ENCODE measurements at regions not wholly inside any gene's neighbourhood (a gene's known extent, or its start where the extent isn't known, plus 50 kb on each side); places are given as distances from the start of the nearest gene placed in this dataset.

DNA sequence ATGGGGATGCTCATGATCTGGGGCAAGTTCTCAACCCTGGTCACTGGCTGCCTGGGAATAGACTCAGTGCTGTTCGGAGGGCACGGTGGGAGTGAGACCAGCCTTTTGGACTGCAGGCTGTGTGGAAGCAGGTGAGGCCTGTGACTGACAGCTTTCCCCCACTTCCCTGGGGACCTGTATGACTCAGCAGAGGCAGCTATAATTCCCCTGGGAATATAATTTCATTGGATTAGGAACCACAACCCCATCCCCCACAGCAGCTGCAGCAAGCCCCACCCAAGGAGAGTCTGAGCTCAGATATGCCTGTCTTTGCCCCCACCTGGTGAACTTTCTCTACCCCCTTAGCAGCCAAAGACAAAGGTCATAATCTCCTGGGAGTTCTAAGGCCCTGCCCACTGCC lies 408.6 kb downstream of the PPP3CA start:
- H3K36me3 ChIP-seq (ENCODE audit: control insufficient read depth, insufficient read depth, low read length), result no peaks in the 10 kb centered on the region
- H3K27ac ChIP-seq (ENCODE audit: low read depth, low read length, severe bottlenecking), result no peak overlapping the region
- 79 to 100% methylated on average over 2 of the region's 2 CpGs for WGBS, 2 experiments (ENCODE audit: insufficient coverage in 2 of 2)
- H3K9me3 ChIP-seq (ENCODE audit: control insufficient read depth, low read length), result no peaks in the 10 kb centered on the region
- H3K4me3 ChIP-seq (ENCODE audit: extremely low read depth, insufficient read depth, low read length, poor library complexity, severe bottlenecking), result no peak overlapping the region
- H3K4me1 ChIP-seq (ENCODE audit: control insufficient read depth, insufficient read depth, low read length, poor library complexity, severe bottlenecking), result no peaks in the 10 kb centered on the region

DNA sequence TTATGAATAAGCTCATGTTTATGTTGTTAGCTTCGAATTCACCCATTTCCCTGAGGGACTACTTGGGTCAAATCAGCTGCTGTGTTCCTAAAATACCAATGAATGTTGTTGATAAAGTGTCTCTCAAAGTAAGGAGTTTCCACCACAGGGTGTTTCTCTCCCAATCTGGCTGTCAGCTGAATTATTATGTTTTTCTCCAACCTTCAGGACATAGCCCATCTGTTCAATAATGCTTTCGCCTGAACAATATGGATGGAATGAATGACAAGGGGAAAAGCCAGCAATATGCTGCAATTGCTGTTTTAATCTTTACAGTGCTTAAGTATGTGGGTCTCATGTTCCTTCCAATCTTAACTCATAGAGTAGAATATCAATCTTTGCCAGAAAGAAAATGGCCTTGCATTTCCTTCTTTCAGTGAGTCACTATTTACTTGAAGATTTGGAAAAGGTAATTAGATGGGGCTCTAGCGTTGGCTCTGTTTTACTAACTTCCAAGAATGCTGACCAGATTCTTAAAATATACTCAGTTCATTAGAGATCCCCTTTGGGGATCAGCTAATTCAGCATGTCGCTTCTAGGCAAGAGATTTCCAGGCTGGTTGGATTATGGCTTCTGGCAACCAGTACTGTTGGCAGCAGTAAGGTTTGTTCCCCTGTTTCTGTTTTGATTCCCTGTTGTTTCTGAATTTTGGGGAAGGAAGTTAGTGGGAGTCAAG lies 410.5 kb downstream of the PPP3CA start:
- WGBS, 2 experiments (ENCODE audit: insufficient coverage in 2 of 2), result 89% methylated on average over 1 of the region's 4 CpGs; no CpG with 5 or more reads in 1 of the 2 experiments
- Histone ChIP-seq H3K27ac (ENCODE audit: low read depth, low read length, severe bottlenecking) (peak overlapping the region; percentile 36), H3K9me3 (ENCODE audit: control insufficient read depth, low read length) (no peaks in the 10 kb centered on the region)

DNA sequence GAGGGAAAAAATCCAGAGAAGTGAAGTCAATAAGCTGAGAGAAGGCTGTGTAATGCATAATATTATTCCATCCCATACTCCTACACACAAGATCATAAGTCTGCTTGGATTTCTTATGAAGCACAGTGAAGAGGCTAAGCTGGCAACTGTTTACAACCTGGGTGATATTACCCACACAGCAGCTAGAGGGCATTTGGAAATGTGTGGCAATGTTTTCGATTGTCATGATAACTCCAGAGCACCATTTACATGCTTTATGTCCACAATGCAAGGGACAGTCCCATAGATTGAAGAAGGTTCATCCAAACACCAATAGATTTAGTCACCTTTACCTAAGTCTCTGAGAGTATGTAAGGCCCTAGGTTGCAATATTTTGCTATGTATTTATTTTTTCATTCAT lies 412.2 kb downstream of the PPP3CA start:
- H3K27ac ChIP-seq (ENCODE audit: low read depth, low read length, severe bottlenecking), result no peak overlapping the region
- no peaks in the 10 kb centered on the region for H3K4me1 ChIP-seq (ENCODE audit: control insufficient read depth, insufficient read depth, low read length, poor library complexity, severe bottlenecking)
- WGBS, 2 experiments (ENCODE audit: insufficient coverage in 2 of 2), result 100% methylated on average over 1 of the region's 1 CpG; no CpG with 5 or more reads in 1 of the 2 experiments
- no peaks in the 10 kb centered on the region for H3K9me3 ChIP-seq (ENCODE audit: control insufficient read depth, low read length)
- H3K4me3 ChIP-seq (ENCODE audit: extremely low read depth, insufficient read depth, low read length, poor library complexity, severe bottlenecking), result no peak overlapping the region
- no peaks in the 10 kb centered on the region for H3K36me3 ChIP-seq (ENCODE audit: control insufficient read depth, insufficient read depth, low read length)

More for the DNA sequence above, 410.5 kb downstream of the PPP3CA start:
- H3K36me3 ChIP-seq (ENCODE audit: control insufficient read depth, insufficient read depth, low read length), result no peaks in the 10 kb centered on the region
- no peaks in the 10 kb centered on the region for H3K4me1 ChIP-seq (ENCODE audit: control insufficient read depth, insufficient read depth, low read length, poor library complexity, severe bottlenecking)
- no peak overlapping the region for H3K4me3 ChIP-seq (ENCODE audit: extremely low read depth, insufficient read depth, low read length, poor library complexity, severe bottlenecking)

DNA sequence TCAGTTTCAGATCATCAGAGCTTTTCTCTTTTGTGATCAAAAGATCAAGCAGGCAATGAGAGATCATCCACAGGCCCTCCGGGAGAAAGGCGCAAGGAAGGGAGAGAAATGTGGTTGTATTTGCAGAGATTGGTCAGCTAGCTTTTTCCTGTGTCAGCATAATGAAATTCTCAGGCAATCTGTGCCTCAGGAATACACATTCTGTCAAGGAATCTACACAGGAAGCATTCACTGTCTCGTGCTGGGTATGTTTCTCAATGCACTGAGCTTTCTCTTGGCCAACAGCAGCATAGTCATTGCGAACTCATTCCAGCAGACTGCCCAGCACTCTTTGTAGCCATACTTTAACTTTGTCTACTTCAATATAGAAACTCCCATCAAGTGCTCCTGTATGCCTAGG lies 413.7 kb downstream of the PPP3CA start:
- no peak overlapping the region for H3K4me3 ChIP-seq (ENCODE audit: extremely low read depth, insufficient read depth, low read length, poor library complexity, severe bottlenecking)
- 80 to 95% methylated on average over 4 of the region's 4 CpGs for WGBS, 2 experiments (ENCODE audit: insufficient coverage in 2 of 2)

DNA sequence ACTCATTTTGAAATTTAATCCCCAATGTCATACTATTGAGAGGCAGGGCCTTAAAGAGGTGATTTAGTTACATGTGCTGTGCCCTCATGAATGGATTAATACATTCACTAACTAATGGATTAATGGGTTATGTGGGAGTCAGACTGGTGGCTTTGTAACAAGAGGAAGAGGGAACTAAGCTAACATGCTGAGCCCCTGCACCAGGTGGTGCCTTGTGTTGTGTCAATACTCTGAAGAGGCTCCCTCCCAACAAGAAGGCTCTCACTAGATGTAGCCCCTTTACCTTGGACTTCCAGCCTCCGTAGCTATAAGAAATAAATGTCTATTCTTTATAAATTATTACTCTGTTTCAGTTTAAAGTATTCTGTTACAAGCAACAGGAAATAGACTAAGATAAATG lies 411.9 kb upstream of the EMCN start:
- no peaks in the 10 kb centered on the region for H3K9me3 ChIP-seq (ENCODE audit: control insufficient read depth, low read length)
- WGBS, 2 experiments (ENCODE audit: insufficient coverage in 2 of 2), result no CpG with 5 or more reads among the region's 1 CpG
- H3K36me3 ChIP-seq (ENCODE audit: control insufficient read depth, insufficient read depth, low read length), result no peaks in the 10 kb centered on the region
- H3K4me1 ChIP-seq (ENCODE audit: control insufficient read depth, insufficient read depth, low read length, poor library complexity, severe bottlenecking), result no peaks in the 10 kb centered on the region
- no peak overlapping the region for H3K27ac ChIP-seq (ENCODE audit: low read depth, low read length, severe bottlenecking)
- H3K4me3 ChIP-seq (ENCODE audit: extremely low read depth, insufficient read depth, low read length, poor library complexity, severe bottlenecking), result no peak overlapping the region

More for the DNA sequence above, 413.7 kb downstream of the PPP3CA start:
- Histone ChIP-seq H3K9me3 (ENCODE audit: control insufficient read depth, low read length) (no peaks in the 10 kb centered on the region), H3K36me3 (ENCODE audit: control insufficient read depth, insufficient read depth, low read length) (no peaks in the 10 kb centered on the region), H3K4me1 (ENCODE audit: control insufficient read depth, insufficient read depth, low read length, poor library complexity, severe bottlenecking) (no peaks in the 10 kb centered on the region), H3K27ac (ENCODE audit: low read depth, low read length, severe bottlenecking) (no peak overlapping the region)

DNA sequence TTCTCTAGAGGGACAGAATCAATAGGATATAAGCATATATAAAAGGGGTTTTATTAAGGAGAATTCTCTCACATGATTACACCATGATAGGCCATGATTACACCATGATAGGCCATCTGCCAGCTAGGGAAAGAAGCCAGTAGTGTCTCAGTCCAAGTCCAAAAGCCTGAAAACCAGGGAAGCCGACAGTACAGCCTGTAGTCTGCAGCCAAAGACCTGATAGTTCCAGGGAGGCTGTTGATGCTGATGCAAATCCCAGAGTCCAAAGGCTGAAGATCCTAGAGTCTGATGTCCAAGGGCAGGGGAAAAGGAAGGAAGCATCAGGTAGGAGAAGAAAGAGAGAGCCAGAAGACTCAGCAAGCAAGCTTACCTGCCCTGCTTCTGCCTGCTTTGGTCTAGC lies 411.3 kb upstream of the EMCN start:
- 88 to 100% methylated on average over 1 of the region's 1 CpG for WGBS, 2 experiments (ENCODE audit: insufficient coverage in 2 of 2)
- H3K4me1 ChIP-seq (ENCODE audit: control insufficient read depth, insufficient read depth, low read length, poor library complexity, severe bottlenecking), result no peaks in the 10 kb centered on the region
- H3K9me3 ChIP-seq (ENCODE audit: control insufficient read depth, low read length), result no peaks in the 10 kb centered on the region
- H3K4me3 ChIP-seq (ENCODE audit: extremely low read depth, insufficient read depth, low read length, poor library complexity, severe bottlenecking), result no peak overlapping the region
- H3K36me3 ChIP-seq (ENCODE audit: control insufficient read depth, insufficient read depth, low read length), result no peaks in the 10 kb centered on the region
- no peak overlapping the region for H3K27ac ChIP-seq (ENCODE audit: low read depth, low read length, severe bottlenecking)

DNA sequence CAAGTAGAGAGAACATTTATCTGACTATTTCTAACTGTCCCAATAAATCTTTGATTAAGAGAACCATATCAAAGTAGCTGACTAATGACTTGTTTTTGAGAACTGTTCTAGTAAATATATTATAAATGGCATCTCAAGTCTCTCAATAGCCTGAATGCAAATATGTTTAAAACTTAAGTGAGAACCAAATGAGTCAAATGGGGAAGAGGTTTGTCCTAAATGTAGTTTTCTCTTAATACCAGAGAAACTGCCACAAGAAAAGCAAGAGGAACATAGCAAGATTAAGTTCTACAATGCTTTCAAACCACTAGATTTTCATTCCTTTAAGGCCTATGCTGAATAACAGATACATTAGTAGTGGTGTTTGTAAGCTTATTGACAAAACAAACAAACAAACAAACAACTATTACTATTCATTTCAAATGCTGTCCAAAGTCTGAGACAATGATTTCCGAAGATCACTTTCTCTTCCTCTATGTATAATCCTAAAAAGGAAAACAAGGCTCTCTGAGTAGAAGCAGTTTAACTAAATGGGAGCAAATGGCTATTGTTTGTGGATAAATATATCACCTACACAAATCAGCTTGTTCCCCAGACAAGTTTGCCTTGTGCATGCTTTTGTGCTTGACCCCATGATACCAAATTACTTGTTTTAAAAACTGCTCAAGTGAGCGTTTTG lies 408.4 kb upstream of the EMCN start:
- 60% methylated on average over 1 of the region's 2 CpGs; no CpG with 5 or more reads in 1 of the 2 experiments for WGBS, 2 experiments (ENCODE audit: insufficient coverage in 2 of 2)
- no peak overlapping the region for H3K4me3 ChIP-seq (ENCODE audit: extremely low read depth, insufficient read depth, low read length, poor library complexity, severe bottlenecking)
- H3K4me1 ChIP-seq (ENCODE audit: control insufficient read depth, insufficient read depth, low read length, poor library complexity, severe bottlenecking), result no peaks in the 10 kb centered on the region
- no peaks in the 10 kb centered on the region for H3K36me3 ChIP-seq (ENCODE audit: control insufficient read depth, insufficient read depth, low read length)
- no peak overlapping the region for H3K27ac ChIP-seq (ENCODE audit: low read depth, low read length, severe bottlenecking)
- H3K9me3 ChIP-seq (ENCODE audit: control insufficient read depth, low read length), result no peaks in the 10 kb centered on the region

DNA sequence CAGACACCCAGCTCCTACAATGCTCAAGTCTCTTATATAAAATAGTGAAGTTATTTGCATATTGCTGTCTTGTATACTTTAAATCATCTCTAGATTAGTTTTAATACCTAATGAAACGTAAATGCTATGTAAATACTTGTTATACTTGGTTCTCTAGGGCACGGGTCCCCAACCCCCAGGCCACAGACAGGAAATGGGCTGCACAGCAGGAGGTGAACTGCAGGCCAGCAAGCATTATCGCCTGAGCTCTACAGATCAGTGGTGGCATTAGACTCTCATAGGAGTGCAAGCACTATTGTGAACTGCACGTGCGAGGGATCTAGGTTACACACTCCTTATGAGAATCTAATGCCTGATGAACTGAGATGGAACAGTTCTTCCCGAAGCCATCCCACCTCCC lies 395.9 kb upstream of the EMCN start:
- Histone ChIP-seq H3K36me3 (ENCODE audit: control insufficient read depth, insufficient read depth, low read length) (no peaks in the 10 kb centered on the region), H3K4me3 (ENCODE audit: extremely low read depth, insufficient read depth, low read length, poor library complexity, severe bottlenecking) (no peak overlapping the region), H3K27ac (ENCODE audit: low read depth, low read length, severe bottlenecking) (no peak overlapping the region), H3K9me3 (ENCODE audit: control insufficient read depth, low read length) (peaks cover 10% of the 10 kb centered on the region), H3K4me1 (ENCODE audit: control insufficient read depth, insufficient read depth, low read length, poor library complexity, severe bottlenecking) (no peaks in the 10 kb centered on the region)
- 39 to 43% methylated on average over 2 to 3 of the region's 6 CpGs for WGBS, 2 experiments (ENCODE audit: insufficient coverage in 2 of 2)

DNA sequence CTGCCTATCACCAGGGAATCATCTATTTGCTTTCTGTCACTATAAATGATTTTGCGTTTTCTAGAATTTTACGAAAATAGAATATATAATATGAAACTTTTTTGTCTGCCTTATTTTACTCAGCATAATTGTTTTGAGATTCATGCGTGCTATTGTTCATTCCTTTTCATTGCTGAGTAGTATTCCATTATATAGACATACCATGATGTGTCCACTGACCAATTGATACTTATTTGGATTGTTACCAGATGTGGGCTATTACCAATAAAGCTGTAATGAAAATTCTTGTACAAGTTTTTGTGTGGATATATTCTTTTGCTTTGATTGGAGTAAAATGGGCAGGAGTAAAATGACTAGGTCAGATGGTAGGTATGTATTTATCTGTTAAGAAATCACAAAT lies 390.7 kb upstream of the EMCN start:
- WGBS, 2 experiments (ENCODE audit: insufficient coverage in 2 of 2), result no CpG with 5 or more reads among the region's 3 CpGs
- Histone ChIP-seq H3K4me3 (ENCODE audit: extremely low read depth, insufficient read depth, low read length, poor library complexity, severe bottlenecking) (no peak overlapping the region), H3K4me1 (ENCODE audit: control insufficient read depth, insufficient read depth, low read length, poor library complexity, severe bottlenecking) (no peaks in the 10 kb centered on the region), H3K9me3 (ENCODE audit: control insufficient read depth, low read length) (no peaks in the 10 kb centered on the region), H3K36me3 (ENCODE audit: control insufficient read depth, insufficient read depth, low read length) (no peaks in the 10 kb centered on the region), H3K27ac (ENCODE audit: low read depth, low read length, severe bottlenecking) (no peak overlapping the region)

DNA sequence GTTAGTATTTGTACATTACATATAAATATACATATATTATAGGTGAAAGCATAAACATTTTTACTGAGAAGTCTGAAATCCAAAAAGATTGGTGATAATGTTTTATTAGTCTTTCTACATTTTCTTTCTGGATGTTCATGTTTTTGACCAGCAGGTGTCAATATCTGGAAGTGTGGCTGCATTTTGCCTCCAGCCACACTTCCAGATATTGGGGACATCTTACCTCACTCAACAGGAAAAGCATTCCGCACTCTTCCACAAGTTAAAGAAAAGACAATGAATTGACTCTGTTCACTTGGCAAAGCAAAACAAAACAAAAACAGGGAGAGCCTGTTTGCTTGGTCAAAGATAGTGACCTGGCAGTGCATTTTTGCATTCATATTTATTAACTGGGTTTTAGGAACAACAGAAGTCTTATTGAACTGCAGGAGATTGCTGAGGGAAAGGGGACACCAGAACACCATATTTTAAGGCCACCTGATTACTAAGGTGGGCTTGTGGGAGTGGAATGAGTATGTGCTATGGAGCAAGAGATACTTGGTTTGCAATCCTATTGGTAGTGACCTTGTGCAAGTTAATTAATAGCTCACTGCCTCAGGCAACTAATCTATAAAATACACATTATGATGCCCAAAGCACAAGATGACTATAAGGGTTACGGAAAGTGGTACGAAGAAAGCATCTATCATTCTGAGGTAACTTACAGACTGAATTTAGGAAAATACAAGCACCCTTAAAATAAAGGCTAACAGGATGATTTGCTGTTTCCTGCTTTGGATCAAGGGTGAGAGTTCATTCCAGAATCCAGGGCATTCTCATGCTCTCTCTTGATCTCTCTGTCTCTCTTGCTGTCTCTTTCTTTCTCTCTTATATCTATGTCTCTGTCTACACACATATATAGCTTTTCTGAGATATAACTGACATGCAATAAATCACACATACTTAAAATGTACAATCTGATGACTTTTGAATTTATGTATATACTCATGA lies 389.9 kb upstream of the EMCN start:
- Histone ChIP-seq H3K4me1 (ENCODE audit: control insufficient read depth, insufficient read depth, low read length, poor library complexity, severe bottlenecking) (no peaks in the 10 kb centered on the region), H3K9me3 (ENCODE audit: control insufficient read depth, low read length) (no peaks in the 10 kb centered on the region), H3K27ac (ENCODE audit: low read depth, low read length, severe bottlenecking) (no peak overlapping the region), H3K4me3 (ENCODE audit: extremely low read depth, insufficient read depth, low read length, poor library complexity, severe bottlenecking) (no peak overlapping the region), H3K36me3 (ENCODE audit: control insufficient read depth, insufficient read depth, low read length) (no peaks in the 10 kb centered on the region)
- no CpG with 5 or more reads among the region's 3 CpGs for WGBS, 2 experiments (ENCODE audit: insufficient coverage in 2 of 2)

All from mesodermal cell (in vitro differentiated cells).